ENCODE measurements at regions not wholly inside any gene's neighbourhood (a gene's known extent, or its start where the extent isn't known, plus 50 kb on each side); places are given as distances from the start of the nearest gene placed in this dataset.

DNA sequence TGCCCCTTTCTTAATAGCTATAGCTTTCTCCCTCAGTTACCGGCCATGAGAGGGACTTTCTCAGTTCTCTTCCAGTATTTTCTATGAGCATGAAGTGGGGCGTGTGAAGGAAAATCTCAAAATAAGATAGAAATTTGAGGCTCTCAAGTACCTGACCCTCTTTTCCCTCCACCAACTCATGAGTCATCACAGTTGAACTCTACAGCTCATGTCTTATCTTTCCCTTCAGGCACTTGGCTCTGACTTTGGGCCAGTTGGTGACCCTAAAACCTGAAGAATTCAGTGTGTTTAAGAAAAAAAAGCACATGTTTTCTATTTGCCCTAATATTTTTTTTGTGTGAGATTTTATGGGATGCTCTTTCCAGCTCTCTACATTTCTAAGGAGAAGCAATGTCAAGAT is 896.7 kb upstream of the ZEB2 start:
- no peak overlapping the region for H3K4me3 ChIP-seq (ENCODE audit: low read length)
- TF ChIP-seq, protein P1, sequence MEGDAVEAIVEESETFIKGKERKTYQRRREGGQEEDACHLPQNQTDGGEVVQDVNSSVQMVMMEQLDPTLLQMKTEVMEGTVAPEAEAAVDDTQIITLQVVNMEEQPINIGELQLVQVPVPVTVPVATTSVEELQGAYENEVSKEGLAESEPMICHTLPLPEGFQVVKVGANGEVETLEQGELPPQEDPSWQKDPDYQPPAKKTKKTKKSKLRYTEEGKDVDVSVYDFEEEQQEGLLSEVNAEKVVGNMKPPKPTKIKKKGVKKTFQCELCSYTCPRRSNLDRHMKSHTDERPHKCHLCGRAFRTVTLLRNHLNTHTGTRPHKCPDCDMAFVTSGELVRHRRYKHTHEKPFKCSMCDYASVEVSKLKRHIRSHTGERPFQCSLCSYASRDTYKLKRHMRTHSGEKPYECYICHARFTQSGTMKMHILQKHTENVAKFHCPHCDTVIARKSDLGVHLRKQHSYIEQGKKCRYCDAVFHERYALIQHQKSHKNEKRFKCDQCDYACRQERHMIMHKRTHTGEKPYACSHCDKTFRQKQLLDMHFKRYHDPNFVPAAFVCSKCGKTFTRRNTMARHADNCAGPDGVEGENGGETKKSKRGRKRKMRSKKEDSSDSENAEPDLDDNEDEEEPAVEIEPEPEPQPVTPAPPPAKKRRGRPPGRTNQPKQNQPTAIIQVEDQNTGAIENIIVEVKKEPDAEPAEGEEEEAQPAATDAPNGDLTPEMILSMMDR (conservative IDR thresholded peaks at IDR 0.05; ENCODE audit: low read depth, low read length): no peak
- no peak for DNase-seq (ENCODE audit: low read depth)

DNA sequence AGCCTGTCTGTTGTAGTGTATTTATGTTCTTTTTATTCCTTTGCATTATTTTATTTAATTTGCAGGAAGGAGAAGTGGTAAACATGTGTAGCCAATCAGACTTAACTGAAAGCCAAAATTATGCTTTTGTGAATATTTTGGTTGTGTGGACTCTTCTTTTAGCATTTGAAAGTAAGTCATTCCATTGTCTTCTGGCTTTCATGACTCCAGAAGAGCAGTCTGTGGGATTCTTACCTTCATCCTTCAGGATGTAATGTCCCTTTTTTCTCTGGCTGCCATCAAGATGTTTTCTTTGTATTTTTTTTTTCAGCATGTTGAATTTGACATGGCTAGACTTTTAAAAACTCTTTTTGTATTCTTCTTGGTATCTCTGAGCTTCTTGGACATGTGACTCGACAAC is 895.2 kb upstream of the ZEB2 start:
- no peak for DNase-seq (ENCODE audit: low read depth)
- H3K4me3 ChIP-seq (ENCODE audit: low read length): no peak overlapping the region
- TF ChIP-seq, protein P1 (conservative IDR thresholded peaks at IDR 0.05; ENCODE audit: low read depth, low read length): no peak

DNA sequence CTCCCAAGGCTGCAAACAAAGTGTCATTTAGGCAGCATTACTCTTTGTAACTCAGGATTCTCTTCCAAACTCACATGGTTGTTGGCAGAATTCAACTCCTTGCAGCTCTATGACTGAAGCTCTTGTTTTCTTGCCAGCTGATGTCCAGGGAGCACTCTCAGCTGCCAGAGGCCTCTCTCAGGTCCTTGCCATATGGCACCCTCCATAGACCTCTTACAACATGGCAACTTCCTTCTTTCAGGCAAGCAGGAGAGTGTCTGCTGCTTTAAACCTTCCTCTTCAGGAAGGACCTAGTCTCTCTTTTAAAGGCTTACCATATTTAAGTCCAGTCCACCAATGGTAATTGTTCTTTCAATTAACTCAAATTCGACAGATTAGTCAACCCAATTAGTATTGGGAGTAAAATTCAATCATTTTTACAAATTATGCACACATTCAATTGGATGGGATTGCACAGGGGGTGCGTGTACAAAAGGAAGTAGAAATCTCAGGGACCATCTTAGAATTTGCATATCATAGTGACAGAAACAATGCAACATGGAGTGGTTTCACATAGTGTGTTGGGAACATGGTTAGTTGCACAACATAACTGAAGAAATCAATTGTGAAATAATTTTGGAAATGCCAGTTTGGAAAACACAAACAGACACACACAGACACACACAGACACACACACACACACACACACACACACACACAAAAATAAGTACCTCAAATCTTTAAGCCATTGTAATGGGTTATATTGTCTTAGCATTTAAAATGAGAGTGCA is 893.5 kb upstream of the ZEB2 start:
- TF ChIP-seq, protein P1 (conservative IDR thresholded peaks at IDR 0.05; ENCODE audit: low read depth, low read length): no peak
- no peak for DNase-seq (ENCODE audit: low read depth)
- no peak overlapping the region for H3K4me3 ChIP-seq (ENCODE audit: low read length)

DNA sequence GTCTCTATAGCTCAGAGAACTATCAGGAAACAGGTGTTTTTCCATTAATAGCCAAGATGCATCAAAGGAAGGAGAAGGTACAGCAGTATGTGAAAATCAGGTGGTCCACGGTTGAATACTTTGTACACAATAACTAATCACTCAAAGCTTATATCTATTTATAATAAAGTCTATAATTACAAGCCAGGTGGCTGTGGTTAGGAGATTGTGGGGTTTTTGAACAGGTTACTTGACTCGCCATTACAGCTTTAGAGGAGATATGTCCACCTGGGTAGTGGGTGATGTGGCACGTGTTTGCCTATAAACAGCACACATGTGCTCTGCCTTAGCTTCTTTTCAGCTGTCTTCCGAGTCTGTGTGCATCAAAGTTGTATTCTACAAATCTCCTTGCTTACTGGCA is 892.2 kb upstream of the ZEB2 start:
- DNase-seq (ENCODE audit: low read depth): no peak
- no peak overlapping the region for H3K4me3 ChIP-seq (ENCODE audit: low read length)
- TF ChIP-seq, protein P1 (conservative IDR thresholded peaks at IDR 0.05; ENCODE audit: low read depth, low read length): no peak

DNA sequence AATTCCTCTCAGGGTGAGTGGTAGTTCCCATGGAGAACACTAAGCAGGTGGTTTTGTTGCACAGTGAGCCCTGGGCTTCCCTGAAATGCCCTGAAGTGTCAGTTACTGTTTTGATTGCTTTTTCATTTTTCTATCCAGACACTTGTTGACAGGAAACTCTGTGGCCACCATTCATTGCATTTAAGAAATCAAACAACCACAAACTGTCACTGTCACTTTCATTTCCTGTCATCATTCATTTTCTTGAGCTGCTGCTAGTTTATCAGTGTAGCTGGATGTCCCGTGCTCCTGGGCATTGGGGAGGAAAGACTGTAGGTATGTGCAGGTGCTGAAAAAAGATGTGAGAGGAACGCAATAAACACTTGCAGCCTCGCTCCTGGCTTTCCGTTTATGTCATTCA is 891.6 kb upstream of the ZEB2 start:
- TF ChIP-seq, protein P1 (conservative IDR thresholded peaks at IDR 0.05; ENCODE audit: low read depth, low read length): no peak
- no peak overlapping the region for H3K4me3 ChIP-seq (ENCODE audit: low read length)
- DNase-seq (ENCODE audit: low read depth): no peak

DNA sequence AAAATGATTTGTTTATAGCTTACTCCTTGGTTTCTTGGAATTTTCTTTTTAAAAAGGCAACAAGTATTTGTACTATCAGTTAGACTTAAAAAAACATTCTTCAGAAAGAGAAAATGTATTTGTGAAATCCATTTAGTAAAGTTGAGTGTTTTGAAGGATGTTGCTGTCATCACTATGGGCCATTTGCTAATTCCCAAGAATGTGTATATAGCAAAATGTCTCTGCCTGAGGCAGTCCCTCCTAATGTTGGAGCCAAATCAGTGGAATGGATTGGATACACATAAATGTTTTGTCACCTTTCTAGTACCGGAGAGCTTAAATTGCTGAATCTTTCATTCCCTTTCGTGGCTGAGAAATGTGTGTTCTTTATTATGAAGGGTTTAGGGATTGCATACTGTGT is 890.2 kb upstream of the ZEB2 start:
- H3K4me3 ChIP-seq (ENCODE audit: low read length): no peak overlapping the region
- TF ChIP-seq, protein P1 (conservative IDR thresholded peaks at IDR 0.05; ENCODE audit: low read depth, low read length): no peak
- DNase-seq (ENCODE audit: low read depth): no peak

DNA sequence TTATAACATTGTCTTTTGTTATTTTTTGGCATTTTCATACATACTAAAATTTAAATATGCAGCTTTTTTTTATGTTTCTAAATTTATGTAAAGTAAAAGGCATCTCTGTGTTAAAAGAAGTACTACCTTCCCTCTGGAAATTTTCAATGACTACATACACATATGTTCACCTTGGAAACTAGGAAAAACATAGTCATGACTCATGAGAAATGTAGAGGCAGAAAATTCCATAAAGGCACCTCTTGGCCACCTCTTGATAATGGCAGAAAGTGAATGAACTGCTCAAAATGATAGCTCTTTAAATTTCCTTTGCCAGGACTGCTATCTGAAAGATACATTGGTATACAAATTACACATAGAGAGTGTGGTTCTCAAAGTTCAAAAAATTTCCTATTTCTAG is 889.1 kb upstream of the ZEB2 start:
- DNase-seq (ENCODE audit: low read depth): no peak
- TF ChIP-seq, protein P1 (conservative IDR thresholded peaks at IDR 0.05; ENCODE audit: low read depth, low read length): no peak

More for the DNA sequence above, 889.1 kb upstream of the ZEB2 start:
- no peak overlapping the region for H3K4me3 ChIP-seq (ENCODE audit: low read length)
